Left lung (tissue), 4 donors: ENCODE measurements at regions not wholly inside any gene's neighbourhood (a gene's known extent, or its start where the extent isn't known, plus 50 kb on each side); places are given as distances from the start of the nearest gene placed in this dataset.

ENCODE experiments used
- ATAC-seq: fragments of 200-7000 bp; cut with Tn5 transposase; one replicate; pipeline ENCODE4 v1.9.1; 2020; ENCODE audit warnings: moderate library complexity
- DNase-seq, 4 donors: peaks; one replicate each; pipeline ENCODE4 v3.0.0-alpha.2; 2013 to 2020
- H3K27ac ChIP-seq, 2 donors: fragments of 200-600 bp; sonication (generic) in 1 of 2; one replicate each; pipeline versions ENCODE4 v1.5.0 to v1.8.0; 2020 to 2021
- H3K27me3 ChIP-seq, 2 donors: fragments of 200-600 bp; sonication (generic) in 1 of 2; one replicate each; pipeline versions ENCODE4 v1.5.0 to v1.8.0; 2020 to 2021
- H3K36me3 ChIP-seq, 2 donors: fragments of 200-600 bp; sonication (generic) in 1 of 2; one replicate each; pipeline versions ENCODE4 v1.5.0 to v1.8.0; 2020 to 2021
- H3K4me1 ChIP-seq, 2 donors: fragments of 200-600 bp; one replicate each; pipeline ENCODE4 v1.8.0; 2021
- H3K4me3 ChIP-seq, 2 donors: fragments of 200-600 bp; sonication (generic) in 1 of 2; one replicate each; pipeline versions ENCODE4 v1.5.0 to v1.8.0; 2020 to 2021; ENCODE audit warnings: mild to moderate bottlenecking in 1 of 2
- H3K9me3 ChIP-seq, 2 donors: fragments of 200-600 bp; sonication (generic) in 1 of 2; one replicate each; pipeline versions ENCODE4 v1.5.0 to v1.8.0; 2020 to 2021
- intact Hi-C, 2 donors: fragments of 100-400 bp; cut with DNase I; formaldehyde crosslinking; loops; one replicate each; pipeline versions ENCODE4 v1.11.2 to v1.14.2; 2022
- TF ChIP-seq, protein P1 (sequence below), 2 donors: fragments of 200-600 bp; sonication (generic) in 1 of 2; IDR thresholded peaks; one replicate each; pipeline versions ENCODE4 v1.5.0 to v1.8.0; 2021; ENCODE audit warnings: antibody characterized with exemption in 2 of 2
- donor health status: DM: no; HTN: yes; CAD: no.
- donor health status: DM: no; HTN: no; CAD: no.

DNA sequence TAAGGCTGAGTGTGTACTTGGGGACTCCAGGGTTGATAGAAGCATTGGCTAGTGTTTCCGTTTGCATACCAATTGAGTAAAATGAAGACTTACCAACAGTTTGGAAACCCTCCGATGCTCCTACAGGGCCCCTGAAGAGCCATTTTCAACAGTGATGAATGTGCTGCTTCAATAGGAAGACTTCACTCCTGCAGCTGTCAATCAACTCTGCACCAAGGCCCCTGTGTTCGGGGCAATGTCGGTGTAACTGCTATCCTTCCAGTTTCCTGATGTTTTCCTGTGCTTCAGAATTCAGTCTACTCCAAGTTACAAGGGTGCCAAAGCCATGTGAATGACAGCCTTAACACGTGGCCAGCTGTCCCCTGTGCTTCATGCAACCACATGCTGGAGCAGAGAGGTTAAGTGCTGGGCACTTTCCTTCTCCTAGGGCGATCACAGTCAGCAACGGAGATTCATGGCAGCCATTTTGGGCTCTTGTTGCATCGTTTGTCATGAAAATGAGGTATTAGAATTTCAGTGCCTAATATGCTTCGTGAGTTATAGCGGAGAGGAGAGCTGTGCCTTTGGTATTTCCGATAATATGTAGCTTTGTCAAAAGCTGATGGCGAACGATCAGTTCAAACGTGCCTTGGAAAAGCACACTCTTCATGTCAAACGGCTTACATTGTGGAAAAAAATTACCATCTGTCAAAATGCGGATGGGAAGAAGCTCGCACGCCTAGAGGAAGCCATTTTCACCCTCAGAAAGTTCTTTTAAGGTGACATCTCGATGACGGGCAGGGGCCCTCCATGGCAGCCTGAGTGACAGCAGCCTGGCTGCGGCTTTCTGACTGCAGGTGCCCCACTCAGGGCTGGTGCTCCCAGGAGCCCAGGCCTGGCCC lies 287.8 kb downstream of the ACTR3B start:
- no peak for ATAC-seq

GRCh38 chr7:153052206-153052605 lies 292.7 kb downstream of the ACTR3B start:
- intact Hi-C loops: no loop called here
- H3K27me3 ChIP-seq: no peaks in the 10 kb centered on the region
- no peaks in the 10 kb centered on the region for H3K36me3 ChIP-seq
- ATAC-seq (no peak), DNase-seq (no peak)
- H3K9me3 ChIP-seq: no peaks in the 10 kb centered on the region
- H3K27ac ChIP-seq: no peak overlapping the region
- H3K4me3 ChIP-seq: no peak overlapping the region
- H3K4me1 ChIP-seq: no peaks in the 10 kb centered on the region
- TF ChIP-seq, protein P1, sequence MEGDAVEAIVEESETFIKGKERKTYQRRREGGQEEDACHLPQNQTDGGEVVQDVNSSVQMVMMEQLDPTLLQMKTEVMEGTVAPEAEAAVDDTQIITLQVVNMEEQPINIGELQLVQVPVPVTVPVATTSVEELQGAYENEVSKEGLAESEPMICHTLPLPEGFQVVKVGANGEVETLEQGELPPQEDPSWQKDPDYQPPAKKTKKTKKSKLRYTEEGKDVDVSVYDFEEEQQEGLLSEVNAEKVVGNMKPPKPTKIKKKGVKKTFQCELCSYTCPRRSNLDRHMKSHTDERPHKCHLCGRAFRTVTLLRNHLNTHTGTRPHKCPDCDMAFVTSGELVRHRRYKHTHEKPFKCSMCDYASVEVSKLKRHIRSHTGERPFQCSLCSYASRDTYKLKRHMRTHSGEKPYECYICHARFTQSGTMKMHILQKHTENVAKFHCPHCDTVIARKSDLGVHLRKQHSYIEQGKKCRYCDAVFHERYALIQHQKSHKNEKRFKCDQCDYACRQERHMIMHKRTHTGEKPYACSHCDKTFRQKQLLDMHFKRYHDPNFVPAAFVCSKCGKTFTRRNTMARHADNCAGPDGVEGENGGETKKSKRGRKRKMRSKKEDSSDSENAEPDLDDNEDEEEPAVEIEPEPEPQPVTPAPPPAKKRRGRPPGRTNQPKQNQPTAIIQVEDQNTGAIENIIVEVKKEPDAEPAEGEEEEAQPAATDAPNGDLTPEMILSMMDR (IDR thresholded peaks at IDR 0.05): no peak

More for the DNA sequence above, 287.8 kb downstream of the ACTR3B start:
- no peaks in the 10 kb centered on the region for H3K36me3 ChIP-seq
- no peaks in the 10 kb centered on the region for H3K9me3 ChIP-seq
- H3K27me3 ChIP-seq: no peaks in the 10 kb centered on the region
- intact Hi-C loops: no loop called here
- H3K27ac ChIP-seq: no peak overlapping the region
- H3K4me1 ChIP-seq: no peaks in the 10 kb centered on the region
- TF ChIP-seq, protein P1 (IDR thresholded peaks at IDR 0.05): no peak
- DNase-seq: no peak
- H3K4me3 ChIP-seq: no peak overlapping the region

DNA sequence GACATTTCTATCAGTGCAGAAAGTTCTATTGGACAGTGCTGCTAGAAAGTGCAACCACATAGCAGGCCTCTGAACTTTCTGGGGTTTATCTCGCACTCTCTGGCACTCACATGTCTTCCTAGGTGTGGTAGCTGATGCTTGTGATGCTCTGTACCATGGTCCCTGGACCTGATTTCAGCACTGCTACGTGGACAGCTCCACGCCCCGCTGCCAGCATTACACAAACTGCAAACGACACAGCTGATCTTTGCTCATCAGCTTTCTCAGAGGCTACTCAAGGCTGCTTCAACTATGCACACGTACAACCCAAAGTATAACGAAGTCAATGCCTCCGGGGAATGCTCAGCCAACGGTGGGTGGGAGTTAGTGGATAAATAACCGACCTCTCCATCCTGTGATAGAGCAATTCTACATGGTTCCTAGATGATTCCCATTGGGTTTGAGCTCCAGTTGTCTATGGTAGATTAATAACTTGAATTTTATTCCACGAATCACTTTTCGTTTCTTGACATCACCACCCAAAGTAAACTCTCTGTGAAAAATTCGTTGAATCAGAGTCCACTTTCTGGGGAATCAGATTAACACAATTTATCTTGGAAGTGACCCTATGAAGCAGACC lies 302.5 kb downstream of the ACTR3B start:
- Histone ChIP-seq H3K27ac (no peak overlapping the region), H3K4me1 (no peaks in the 10 kb centered on the region), H3K36me3 (no peaks in the 10 kb centered on the region), H3K9me3 (no peaks in the 10 kb centered on the region), H3K4me3 (no peak overlapping the region), H3K27me3 (no peaks in the 10 kb centered on the region)
- intact Hi-C loops: no loop called here
- peak in 2 of 4 donors; percentile 9 to 10 for DNase-seq
- TF ChIP-seq, protein P1 (IDR thresholded peaks at IDR 0.05): no peak
- ATAC-seq: no peak

DNA sequence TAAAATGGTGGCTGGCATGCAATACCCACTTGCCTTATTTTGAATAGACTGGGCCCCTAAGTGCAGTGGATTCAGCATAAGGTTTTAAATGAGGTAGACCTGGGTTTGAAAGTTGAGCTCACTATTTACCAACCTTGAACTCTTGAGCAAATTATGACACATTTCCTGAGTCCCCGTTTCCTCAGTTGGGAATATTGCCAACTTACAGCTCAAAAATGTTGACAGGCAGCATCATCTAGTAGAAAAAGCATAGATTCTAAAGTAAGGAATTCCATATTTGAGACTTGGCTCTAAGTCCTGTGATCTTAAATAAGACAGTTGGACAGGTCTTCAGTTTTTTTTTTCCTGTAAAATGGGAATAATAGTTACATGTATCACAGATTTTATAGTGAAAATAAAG lies 305.5 kb downstream of the ACTR3B start:
- Histone ChIP-seq H3K27ac (no peak overlapping the region), H3K4me3 (no peak overlapping the region), H3K27me3 (no peaks in the 10 kb centered on the region), H3K4me1 (no peaks in the 10 kb centered on the region), H3K9me3 (no peaks in the 10 kb centered on the region), H3K36me3 (no peaks in the 10 kb centered on the region)
- DNase-seq (no peak), ATAC-seq (no peak)
- intact Hi-C loops: no loop called here
- TF ChIP-seq, protein P1 (IDR thresholded peaks at IDR 0.05): no peak

- no peaks in the 10 kb centered on the region for H3K36me3 ChIP-seq
- TF ChIP-seq, protein P1 (IDR thresholded peaks at IDR 0.05): no peak
- DNase-seq (no peak), ATAC-seq (no peak)
- no peaks in the 10 kb centered on the region for H3K9me3 ChIP-seq
- H3K4me1 ChIP-seq: no peaks in the 10 kb centered on the region
- H3K27me3 ChIP-seq: no peaks in the 10 kb centered on the region
- intact Hi-C loops: no loop called here
- H3K27ac ChIP-seq: no peak overlapping the region
- no peak overlapping the region for H3K4me3 ChIP-seq
Measured at GRCh38 chr7:153066711-153067110, 307.2 kb downstream of the ACTR3B start.
